Tibial nerve (tissue), 4 donors: ENCODE measurements at regions not wholly inside any gene's neighbourhood (a gene's known extent, or its start where the extent isn't known, plus 50 kb on each side); places are given as distances from the start of the nearest gene placed in this dataset.
"Not testable (repeated sequence)": the region's sequence is repeated elsewhere in the genome, so short reads cannot be mapped to it uniquely, and the experiment has no call there.

ENCODE experiments used
- CTCF ChIP-seq, 5 experiments: fragments of 200-600 bp in 3 of 5; fragments of 450-650 bp in 2 of 5; sonication (generic) in 3 of 5; IDR thresholded peaks; one replicate each; pipeline ENCODE4 v1.5.1; 2016 to 2019; ENCODE audit warnings: antibody characterized with exemption in 5 of 5, mild to moderate bottlenecking in 3 of 5, moderate library complexity in 2 of 5
- EP300 ChIP-seq, 2 donors: sonication (generic); formaldehyde crosslinking; IDR thresholded peaks; one replicate each; pipeline ENCODE4 v1.6.1; 2017; ENCODE audit warnings: antibody characterized with exemption in 2 of 2, mild to moderate bottlenecking in 1 of 2

DNA sequence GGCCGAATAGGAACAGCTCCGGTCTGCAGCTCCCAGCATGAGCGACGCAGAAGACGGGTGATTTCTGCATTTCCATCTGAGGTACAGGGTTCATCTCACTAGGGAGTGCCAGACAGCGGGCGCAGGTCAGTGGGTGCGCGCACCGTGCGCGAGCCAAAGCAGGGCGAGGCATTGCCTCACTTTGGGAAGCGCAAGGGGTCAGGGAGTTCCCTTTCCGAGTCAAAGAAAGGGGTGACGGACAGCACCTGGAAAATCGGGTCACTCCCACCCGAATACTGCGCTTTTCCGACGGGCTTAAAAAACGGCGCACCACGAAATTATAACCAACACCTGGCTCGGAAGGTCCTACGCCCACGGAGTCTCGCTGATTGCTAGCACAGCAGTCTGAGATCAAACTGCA lies 386.8 kb upstream of the SPHKAP start:
- TF ChIP-seq CTCF, EP300 (IDR thresholded peaks at IDR 0.05): not testable (repeated sequence)
